IPS-NIHi7 (cell line): ENCODE measurements at regions not wholly inside any gene's neighbourhood (a gene's known extent, or its start where the extent isn't known, plus 50 kb on each side); places are given as distances from the start of the nearest gene placed in this dataset.
"Not testable (repeated sequence)": the region's sequence is repeated elsewhere in the genome, so short reads cannot be mapped to it uniquely, and the experiment has no call there.

Source experiments
- DNase-seq: peaks from one replicate; pipeline ENCODE4 v3.0.0; 2012; ENCODE audit warnings: mixed read lengths; ENCODE audit errors: extremely low spot score

GRCh38 chr7:156547884-156548561 lies 92.6 kb upstream of the RNF32 start:
- DNase-seq: no peak

- no peak for DNase-seq
These were observed 94.6 kb upstream of the RNF32 start for GRCh38 chr7:156545979-156546378.

DNA sequence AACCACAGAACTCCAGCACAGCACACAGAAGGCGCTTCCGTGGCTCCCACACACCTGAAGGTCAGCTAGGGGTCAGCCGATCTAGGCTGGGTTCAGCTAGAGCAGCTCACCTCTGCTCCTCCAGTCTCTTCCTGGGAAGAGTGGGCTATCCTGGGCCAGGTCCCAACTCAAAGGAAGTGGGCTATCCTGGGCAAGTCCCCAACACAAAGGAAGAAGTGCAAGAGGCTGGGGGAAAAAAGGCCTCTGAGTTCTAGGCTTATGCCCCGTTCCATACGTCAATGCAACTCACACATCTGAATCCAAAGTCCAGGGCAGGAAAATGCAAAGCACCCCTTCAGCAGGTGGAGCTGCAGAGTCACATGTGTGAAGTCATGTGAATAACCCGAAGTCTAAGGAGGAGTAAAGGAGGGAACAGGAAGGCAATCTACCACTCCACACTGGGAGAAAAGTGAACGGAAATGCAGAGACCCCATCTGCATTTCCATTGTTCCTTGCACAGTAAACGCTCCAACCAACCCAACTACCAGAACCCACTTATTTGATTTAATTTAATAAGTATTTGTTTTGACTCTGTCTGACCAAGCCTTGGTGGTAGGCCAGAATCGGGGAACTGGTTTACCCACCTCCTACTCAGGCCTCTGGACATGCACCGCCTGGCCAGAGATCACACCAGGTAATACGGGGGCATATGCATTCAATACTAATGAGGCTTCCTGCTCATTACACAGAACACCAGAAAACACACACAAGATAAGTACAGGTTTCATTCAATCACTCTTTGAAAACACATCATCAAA lies 95.5 kb upstream of the RNF32 start:
- DNase-seq: no peak

DNA sequence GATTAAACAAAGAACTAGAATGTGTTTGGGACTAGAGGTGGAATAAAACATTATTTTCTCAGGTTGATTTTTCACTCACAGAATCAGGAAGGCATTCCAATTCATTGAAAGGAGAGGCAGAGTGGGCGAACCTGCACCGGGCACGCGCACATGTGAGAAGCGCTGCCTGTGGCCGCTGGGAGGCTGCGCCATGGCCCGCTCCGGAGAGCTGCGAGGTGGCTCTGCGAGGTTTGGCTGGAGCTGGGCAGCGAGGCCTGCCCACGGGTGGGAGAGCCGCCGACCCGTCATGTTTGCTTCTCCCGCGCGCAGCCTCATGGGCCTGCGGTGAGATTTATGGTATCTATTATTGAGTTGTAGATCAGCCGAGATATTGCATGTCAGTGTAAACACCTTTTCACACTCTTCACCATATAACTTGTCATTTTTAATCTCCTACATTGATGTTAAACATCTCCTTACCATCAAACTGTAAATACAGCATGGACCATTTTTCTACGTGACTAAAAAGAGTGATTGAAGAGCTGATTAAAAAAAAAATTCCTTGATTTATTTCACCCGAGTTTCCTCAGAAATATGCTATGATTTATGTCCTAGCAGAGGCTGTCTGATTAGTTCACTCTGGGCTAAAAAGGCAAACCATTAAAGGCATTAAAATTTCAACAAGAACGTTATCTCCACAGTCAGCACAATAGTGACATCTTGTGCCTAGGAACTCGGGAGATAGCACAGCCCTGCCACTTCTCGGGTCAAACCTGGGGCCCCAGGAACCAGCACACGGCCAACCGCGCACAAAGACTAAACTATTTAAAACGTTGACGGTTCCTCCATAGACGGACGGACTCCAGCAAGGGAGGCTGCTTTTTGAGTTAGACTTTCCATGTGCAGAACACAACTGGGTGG lies 96.6 kb upstream of the RNF32 start:
- DNase-seq: no peak

DNA sequence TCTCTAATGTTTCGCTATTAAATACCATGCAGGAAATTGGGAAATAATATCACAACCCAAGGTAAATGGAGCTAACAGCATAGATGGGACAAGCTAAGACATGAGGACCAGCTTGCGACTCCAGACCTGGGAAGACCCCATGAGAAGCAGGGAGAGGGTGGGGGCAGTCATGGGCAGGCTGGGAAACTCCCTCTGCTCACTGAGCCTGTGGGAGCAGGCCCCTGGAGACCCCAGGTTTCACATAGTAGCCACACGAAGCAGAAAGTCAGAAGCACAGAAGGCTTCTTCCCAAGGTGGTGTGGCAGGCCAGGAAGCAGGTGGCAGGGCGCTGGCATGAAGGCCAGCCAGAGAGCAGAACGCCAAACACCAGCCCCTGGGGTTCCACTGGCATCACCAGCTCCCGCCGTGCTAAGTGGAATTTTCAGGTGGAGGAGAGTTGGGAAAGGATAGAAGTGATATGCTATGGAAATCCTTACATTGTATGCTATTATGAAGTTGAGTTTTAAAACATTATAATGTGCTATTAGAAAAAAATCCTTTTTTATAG lies 99.9 kb upstream of the RNF32 start:
- no peak for DNase-seq

- no peak for DNase-seq
These were observed 100.6 kb upstream of the RNF32 start for GRCh38 chr7:156539999-156540398.

- DNase-seq: no peak
These were observed 103.6 kb upstream of the RNF32 start for GRCh38 chr7:156537006-156537405.

DNA sequence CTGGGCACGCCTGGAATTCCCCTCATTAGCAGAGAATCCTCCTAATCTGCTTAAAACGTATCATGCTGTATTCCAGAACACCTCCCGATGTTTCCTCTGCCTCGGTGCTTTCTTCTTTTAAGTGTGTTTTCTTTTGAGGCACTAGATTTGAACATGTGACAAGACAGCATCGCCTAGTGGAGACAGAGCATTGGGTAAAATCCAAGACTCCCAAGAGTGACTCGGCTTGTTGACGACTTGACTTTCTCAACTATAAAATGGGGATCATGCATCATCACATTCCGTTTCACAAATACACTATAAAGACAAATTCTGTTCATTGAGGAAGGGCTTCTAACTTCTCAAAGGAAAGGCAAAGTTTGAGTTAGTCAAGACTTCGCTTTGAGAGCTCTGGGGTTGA lies 105.6 kb upstream of the RNF32 start:
- DNase-seq: no peak

GRCh38 chr7:156533964-156534363 lies 106.6 kb upstream of the RNF32 start:
- no peak for DNase-seq

- DNase-seq: no peak
These were observed 107.2 kb upstream of the RNF32 start for GRCh38 chr7:156533420-156533819.

- no peak for DNase-seq
These were observed 108.5 kb upstream of the RNF32 start for GRCh38 chr7:156532016-156532602.

DNA sequence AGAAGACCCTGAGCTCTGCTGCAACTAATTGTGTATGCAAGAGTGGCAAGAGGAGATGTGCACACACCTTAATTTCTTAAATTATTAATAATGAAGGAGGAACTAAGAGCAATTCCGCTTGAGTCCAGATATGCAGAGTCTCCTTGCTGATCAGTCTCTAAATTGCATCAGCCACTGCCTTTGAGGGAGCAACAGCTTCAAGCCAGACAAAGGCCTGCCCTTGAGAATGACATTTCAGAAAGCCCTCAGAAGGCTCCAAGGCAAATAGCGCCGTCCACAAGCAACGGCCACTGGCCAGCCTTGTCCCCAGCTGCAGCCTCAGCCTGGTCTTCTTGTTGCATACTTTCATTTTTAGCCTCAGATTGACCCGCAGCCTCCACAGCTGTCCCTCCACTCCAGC lies 110.6 kb upstream of the RNF32 start:
- DNase-seq: no peak

GRCh38 chr7:156527458-156527890 lies 113.1 kb upstream of the RNF32 start:
- DNase-seq: no peak

DNA sequence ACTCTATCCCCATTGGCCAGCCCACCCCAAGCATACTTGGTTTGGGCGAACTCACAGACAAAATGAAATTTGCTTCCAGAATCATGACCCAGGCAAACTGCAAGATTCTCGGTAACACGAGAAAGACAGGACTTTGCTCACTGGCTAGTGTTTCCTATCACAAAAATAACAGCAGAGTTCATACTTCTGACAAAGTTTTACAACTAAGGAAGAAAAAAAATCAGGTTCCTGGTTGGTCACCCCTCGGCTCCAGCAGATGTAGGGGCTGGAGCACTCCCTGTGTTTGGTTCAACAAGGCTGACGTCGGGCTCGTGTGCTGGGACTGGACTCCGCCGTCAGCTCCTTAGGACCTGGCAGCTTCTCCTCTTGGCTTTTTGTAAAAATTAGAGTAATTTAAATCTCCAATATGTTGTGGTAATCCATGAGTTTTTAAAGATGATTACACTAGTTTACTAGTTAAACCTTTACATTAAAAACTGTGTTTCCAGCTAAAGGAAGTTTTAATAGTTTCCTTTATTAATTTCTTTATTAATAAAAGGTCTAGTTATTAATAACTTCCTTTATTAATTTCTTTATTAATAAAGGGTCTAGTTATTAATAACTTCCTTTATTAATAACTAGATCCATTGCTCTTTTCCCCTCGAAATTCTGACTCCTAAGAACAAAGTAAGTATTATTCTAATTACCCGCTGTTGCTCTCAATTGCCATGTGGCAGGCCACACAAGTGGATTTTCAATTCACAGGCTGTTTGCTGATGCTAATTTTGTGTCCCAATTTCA lies 115.6 kb upstream of the RNF32 start:
- DNase-seq: no peak

DNA sequence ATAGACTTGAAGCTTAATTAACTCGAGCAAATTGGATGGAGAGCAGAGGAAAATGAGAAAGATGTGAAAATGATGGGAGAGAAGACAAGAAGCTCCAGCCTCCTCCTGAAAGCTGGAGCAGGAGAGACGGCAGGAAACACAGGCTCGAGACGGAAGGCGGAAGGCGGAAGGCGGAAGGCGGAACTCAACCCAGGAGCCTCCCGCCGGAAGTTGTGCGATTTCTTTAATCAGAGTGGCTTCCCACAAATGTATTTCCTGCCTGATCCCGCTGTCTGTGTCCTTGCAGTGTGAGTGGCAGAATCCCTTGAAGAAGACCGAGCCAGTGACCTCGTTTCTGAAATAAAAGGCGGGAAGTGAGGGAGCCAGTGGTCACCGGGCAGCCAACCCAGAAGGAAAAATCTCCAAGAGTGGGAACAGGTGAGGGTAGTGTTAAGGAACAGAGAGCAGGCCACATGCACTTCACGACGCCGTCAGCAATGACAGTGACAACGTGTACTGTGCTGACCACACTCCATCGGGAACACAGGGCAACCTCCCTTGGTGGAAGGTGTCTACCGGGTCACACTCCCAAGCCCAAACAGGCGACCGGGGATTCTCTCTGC lies 117.0 kb upstream of the RNF32 start:
- DNase-seq: no peak

DNA sequence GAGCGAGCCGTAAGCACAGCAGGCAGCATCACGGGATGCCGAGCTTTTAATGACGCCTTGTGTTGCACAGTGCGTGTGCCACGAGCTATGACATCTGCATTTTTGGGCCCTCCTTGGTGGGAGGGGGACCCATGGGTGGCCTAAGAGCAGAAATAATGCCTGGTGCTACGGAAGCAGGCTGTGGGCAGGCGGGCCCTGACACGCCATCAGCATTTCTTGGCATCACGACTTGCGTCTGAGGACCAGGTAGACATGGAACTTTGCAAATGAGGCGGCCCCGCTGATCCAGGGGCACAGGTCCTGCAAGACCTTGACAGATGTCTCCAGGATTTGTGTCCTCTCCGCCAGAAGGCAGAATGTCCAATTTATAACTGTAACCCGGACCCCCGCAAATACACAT lies 117.8 kb upstream of the RNF32 start:
- no peak for DNase-seq

GRCh38 chr7:156519070-156519469 lies 121.5 kb upstream of the RNF32 start:
- DNase-seq: no peak

DNA sequence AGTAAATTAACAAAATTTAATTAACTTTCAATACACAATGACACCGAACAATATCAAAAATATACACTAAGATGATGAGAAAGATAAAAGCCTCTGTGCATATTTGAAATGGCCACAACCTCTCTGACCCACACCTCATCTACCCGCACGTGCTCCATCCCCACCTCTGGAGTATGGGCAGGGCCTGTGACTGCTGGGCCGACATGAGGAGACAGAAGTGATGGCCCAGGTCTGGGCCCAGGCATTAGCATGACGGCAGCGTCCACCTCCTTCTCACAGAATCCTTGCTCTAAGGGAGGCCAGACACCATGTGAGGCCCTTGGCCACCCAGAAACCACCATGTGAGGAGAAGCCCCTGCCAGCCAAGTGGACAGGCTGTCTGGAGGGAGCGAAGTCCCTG lies 122.1 kb upstream of the RNF32 start:
- no peak for DNase-seq

DNA sequence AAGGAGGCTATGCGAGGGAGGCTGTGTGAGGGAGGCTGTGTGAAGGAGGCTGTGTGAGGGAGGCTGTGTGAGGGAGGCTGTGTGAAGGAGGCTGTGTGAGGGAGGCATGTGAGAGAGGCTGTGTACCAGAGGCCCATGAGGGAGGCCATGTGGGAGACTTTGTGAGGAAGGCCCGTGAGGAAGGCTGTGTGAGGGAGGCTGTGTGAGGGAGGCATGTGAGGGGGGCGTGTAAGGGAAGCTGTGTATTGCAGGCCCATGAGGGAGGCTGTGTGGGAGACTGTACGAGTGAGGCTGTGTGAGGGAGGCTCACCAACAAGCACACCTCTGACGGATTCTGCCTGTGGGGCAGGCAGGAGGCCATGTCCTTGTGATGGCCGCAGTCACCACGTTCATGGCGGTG lies 122.7 kb upstream of the RNF32 start:
- DNase-seq: not testable (repeated sequence)

GRCh38 chr7:156516791-156517378 lies 123.7 kb upstream of the RNF32 start:
- no peak for DNase-seq
